Mesenchymal stem cell (in vitro differentiated cells and primary cell): ENCODE measurements at regions not wholly inside any gene's neighbourhood (a gene's known extent, or its start where the extent isn't known, plus 50 kb on each side); places are given as distances from the start of the nearest gene placed in this dataset.

Experiments
- DNase-seq: peaks from one replicate; pipeline ENCODE4 v3.0.0-alpha.2; 2013
- H2AFZ ChIP-seq: one replicate; pipeline ENCODE4 v1.6.1; 2013; ENCODE audit warnings: low read depth, mild to moderate bottlenecking, control low read depth, inconsistent platforms, low read length, moderate library complexity
- H2AK5ac ChIP-seq: 2 replicates; pipeline ENCODE4 v1.6.1; 2013; ENCODE audit warnings: low read length, moderate library complexity, mild to moderate bottlenecking, inconsistent platforms; ENCODE audit not compliant: severe bottlenecking
- H2BK120ac ChIP-seq: one replicate; pipeline ENCODE4 v1.6.1; 2013; ENCODE audit warnings: low read depth, mild to moderate bottlenecking, inconsistent platforms, low read length, moderate library complexity
- H2BK12ac ChIP-seq, 2 experiments: one replicate each; pipeline ENCODE4 v1.6.1; 2013; ENCODE audit warnings: inconsistent platforms in 2 of 2, low read length in 2 of 2, mild to moderate bottlenecking in 2 of 2, moderate library complexity in 2 of 2, control low read depth in 1 of 2
- H2BK15ac ChIP-seq: one replicate; pipeline ENCODE4 v1.6.1; 2013; ENCODE audit warnings: mild to moderate bottlenecking, low read depth, inconsistent platforms; ENCODE audit not compliant: poor library complexity, severe bottlenecking
- H2BK5ac ChIP-seq: 2 replicates; pipeline ENCODE4 v1.6.1; 2013; ENCODE audit warnings: low read depth, mild to moderate bottlenecking, low read length, control low read depth, inconsistent platforms; ENCODE audit not compliant: poor library complexity, severe bottlenecking
- H3K14ac ChIP-seq, 2 experiments: one replicate each; pipeline ENCODE4 v1.6.1; 2013; ENCODE audit warnings: inconsistent platforms in 2 of 2, low read length in 2 of 2, control low read depth in 1 of 2, mild to moderate bottlenecking in 1 of 2, moderate library complexity in 1 of 2
- H3K18ac ChIP-seq, 2 experiments: one replicate each; pipeline ENCODE4 v1.6.1; 2013; ENCODE audit warnings: inconsistent platforms in 2 of 2, low read length in 2 of 2, control low read depth in 1 of 2, low read depth in 1 of 2, mild to moderate bottlenecking in 1 of 2
- H3K23ac ChIP-seq, 2 experiments: one replicate each; pipeline ENCODE4 v1.6.1; 2013; ENCODE audit warnings: inconsistent platforms in 2 of 2, low read length in 2 of 2, mild to moderate bottlenecking in 2 of 2, moderate library complexity in 2 of 2, control low read depth in 1 of 2
- H3K27ac ChIP-seq: 2 replicates; pipeline ENCODE4 v1.5.1; 2013; ENCODE audit warnings: mild to moderate bottlenecking, moderate library complexity, low read length, control low read depth, inconsistent platforms; ENCODE audit not compliant: poor library complexity, severe bottlenecking
- H3K27me3 ChIP-seq, 2 experiments: 2 replicates each; pipeline versions ENCODE4 v1.6.1 to v1.7.0; 2013; ENCODE audit warnings: low read length in 2 of 2, mild to moderate bottlenecking in 2 of 2, moderate library complexity in 2 of 2, control low read depth in 1 of 2, inconsistent platforms in 1 of 2; ENCODE audit not compliant: control insufficient read depth in 1 of 2, insufficient read depth in 1 of 2
- H3K36me3 ChIP-seq, 2 experiments: 2 replicates each; pipeline versions ENCODE4 v1.6.1 to v1.7.0; 2013; ENCODE audit warnings: low read length in 2 of 2, control low read depth in 1 of 2, inconsistent platforms in 1 of 2, low read depth in 1 of 2, mild to moderate bottlenecking in 1 of 2; ENCODE audit not compliant: insufficient read depth in 2 of 2, control insufficient read depth in 1 of 2
- H3K4ac ChIP-seq, 2 experiments: one replicate each; pipeline ENCODE4 v1.6.1; 2013; ENCODE audit warnings: inconsistent platforms in 2 of 2, low read length in 2 of 2, mild to moderate bottlenecking in 2 of 2, moderate library complexity in 2 of 2, control low read depth in 1 of 2, low read depth in 1 of 2
- H3K4me1 ChIP-seq: 2 replicates; pipeline ENCODE4 v1.6.1; 2013; ENCODE audit warnings: low read depth, low read length, control low read depth; ENCODE audit not compliant: control insufficient read depth, insufficient read depth
- H3K4me2 ChIP-seq: 2 replicates; pipeline ENCODE4 v1.6.1; 2013; ENCODE audit warnings: low read length, mild to moderate bottlenecking, inconsistent platforms; ENCODE audit not compliant: poor library complexity, severe bottlenecking
- H3K4me3 ChIP-seq, 2 experiments: 2 replicates each; pipeline versions ENCODE4 v1.5.1 to v1.7.0; 2013; ENCODE audit warnings: low read length in 2 of 2, mild to moderate bottlenecking in 2 of 2, control low read depth in 1 of 2, low read depth in 1 of 2; ENCODE audit not compliant: insufficient read depth in 1 of 2
- H3K79me1 ChIP-seq: replicated peaks from 2 replicates; pipeline ENCODE4 v1.6.1; 2013; ENCODE audit warnings: mild to moderate bottlenecking, control low read depth, low read length, inconsistent platforms; ENCODE audit not compliant: poor library complexity, severe bottlenecking
- H3K9ac ChIP-seq: 2 replicates; pipeline ENCODE4 v1.7.0; 2013; ENCODE audit warnings: mild to moderate bottlenecking, low read length, moderate library complexity
- H3K9me3 ChIP-seq: 2 replicates; pipeline ENCODE4 v1.7.0; 2013; ENCODE audit warnings: mild to moderate bottlenecking, low read length; ENCODE audit not compliant: control insufficient read depth
- H4K8ac ChIP-seq: one replicate; pipeline ENCODE4 v1.6.1; 2013; ENCODE audit warnings: inconsistent platforms, mild to moderate bottlenecking, low read length, moderate library complexity
- H4K91ac ChIP-seq: one replicate; pipeline ENCODE4 v1.6.1; 2013; ENCODE audit warnings: mild to moderate bottlenecking, low read length, inconsistent platforms
- WGBS: methylation state at CpG from one replicate; pipeline ENCODE4 v1.1.7; 2013; ENCODE audit warnings: mixed read lengths; 5-methylcytosine and 5-hydroxymethylcytosine counted together

DNA sequence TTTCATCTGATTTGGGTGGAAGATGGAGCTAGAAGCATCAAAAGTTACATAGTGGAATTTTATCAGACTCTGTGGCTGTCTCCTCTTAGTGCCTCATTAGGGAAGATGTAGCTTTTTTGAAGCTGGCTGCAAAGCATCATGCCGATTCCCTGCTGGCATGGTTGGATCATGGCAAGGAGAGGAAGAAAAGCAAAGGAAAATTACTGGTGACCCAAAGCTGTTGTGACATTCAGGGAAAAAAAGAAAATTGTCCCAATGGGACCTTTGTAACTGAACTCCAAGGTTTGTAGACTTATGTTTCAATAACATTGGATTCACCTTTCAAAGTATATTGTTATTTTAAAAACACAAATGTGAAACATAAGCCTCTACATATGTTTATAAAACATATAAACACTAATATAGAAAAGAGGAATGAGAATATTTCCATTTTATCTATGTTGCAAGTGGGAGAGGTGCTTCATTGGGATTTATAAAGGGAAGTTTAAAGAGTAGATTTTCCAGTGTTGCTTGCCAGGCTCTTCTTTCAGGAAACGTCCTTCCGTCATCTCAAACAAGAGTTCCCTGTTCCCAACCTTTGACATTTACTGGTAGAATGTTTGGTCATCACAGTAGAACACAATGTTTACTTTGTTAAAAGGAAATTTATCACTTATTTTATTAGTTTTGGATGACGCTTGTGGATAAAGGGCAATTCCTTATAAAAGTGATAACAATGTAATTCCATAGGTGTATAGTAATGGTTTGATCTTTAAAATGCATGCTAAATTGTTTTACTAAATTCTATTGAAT is 190.1 kb upstream of the GPRIN3 start:
- no peak overlapping the region for H2BK120ac ChIP-seq
- H3K79me1 ChIP-seq: no peaks in the 10 kb centered on the region
- peak; percentile 15 for DNase-seq
- H3K18ac ChIP-seq: no peak overlapping the region
- no peak overlapping the region for H3K4me3 ChIP-seq
- no peak overlapping the region for H3K4ac ChIP-seq
- H3K27me3 ChIP-seq: no peaks in the 10 kb centered on the region
- H3K9me3 ChIP-seq: no peaks in the 10 kb centered on the region
- H3K4me1 ChIP-seq: peaks cover 3% of the 10 kb centered on the region
- no peak overlapping the region for H2AK5ac ChIP-seq
- H2AFZ ChIP-seq: no peak overlapping the region
- H4K8ac ChIP-seq: no peak overlapping the region
- H2BK15ac ChIP-seq: no peak overlapping the region
- H3K9ac ChIP-seq: no peak overlapping the region
- WGBS: 96% methylated on average over 1 of the region's 4 CpGs
- H3K14ac ChIP-seq: no peak overlapping the region
- no peak overlapping the region for H2BK5ac ChIP-seq
- H3K23ac ChIP-seq: no peak overlapping the region
- no peak overlapping the region for H3K4me2 ChIP-seq
- no peaks in the 10 kb centered on the region for H3K36me3 ChIP-seq
- H3K27ac ChIP-seq: no peak overlapping the region
- H4K91ac ChIP-seq: no peak overlapping the region
- no peak overlapping the region for H2BK12ac ChIP-seq

DNA sequence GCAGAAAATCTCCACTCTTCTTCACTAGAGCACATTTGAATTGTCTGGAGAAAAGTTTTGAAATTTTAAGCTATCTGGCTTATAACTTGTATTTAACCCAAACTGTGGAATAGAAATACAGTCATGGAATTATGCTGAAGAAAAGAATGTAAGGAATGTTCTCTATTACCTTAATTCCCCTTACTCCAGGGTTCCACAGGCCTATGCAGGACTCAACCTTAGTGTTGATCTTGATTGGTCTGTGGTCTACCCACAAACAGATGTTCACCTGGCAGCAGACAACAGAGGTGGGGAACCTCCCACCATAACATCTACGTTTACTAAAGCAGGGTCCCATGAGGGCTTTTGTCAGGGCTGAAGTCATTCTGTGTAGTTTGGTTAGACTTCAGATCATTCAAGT is 189.3 kb upstream of the GPRIN3 start:
- no CpG with 5 or more reads among the region's 1 CpG for WGBS
- H2BK12ac ChIP-seq: peak overlapping the region in 1 of 2 experiments; percentile 86
- no peak overlapping the region for H2BK5ac ChIP-seq
- no peaks in the 10 kb centered on the region for H3K9me3 ChIP-seq
- H3K27ac ChIP-seq: no peak overlapping the region
- no peak overlapping the region for H2BK15ac ChIP-seq
- no peak overlapping the region for H2BK120ac ChIP-seq
- H2AK5ac ChIP-seq: no peak overlapping the region
- no peak overlapping the region for H3K4me3 ChIP-seq
- no peaks in the 10 kb centered on the region for H3K36me3 ChIP-seq
- no peaks in the 10 kb centered on the region for H3K79me1 ChIP-seq
- H4K8ac ChIP-seq: peak overlapping the region; percentile 27
- H3K4me2 ChIP-seq: no peak overlapping the region
- H3K9ac ChIP-seq: no peak overlapping the region
- no peak overlapping the region for H2AFZ ChIP-seq
- no peaks in the 10 kb centered on the region for H3K27me3 ChIP-seq
- peak overlapping the region; percentile 52 for H4K91ac ChIP-seq
- no peak for DNase-seq
- no peak overlapping the region for H3K18ac ChIP-seq
- H3K23ac ChIP-seq: no peak overlapping the region
- H3K4me1 ChIP-seq: peaks cover 3% of the 10 kb centered on the region
- no peak overlapping the region for H3K14ac ChIP-seq
- H3K4ac ChIP-seq: no peak overlapping the region

DNA sequence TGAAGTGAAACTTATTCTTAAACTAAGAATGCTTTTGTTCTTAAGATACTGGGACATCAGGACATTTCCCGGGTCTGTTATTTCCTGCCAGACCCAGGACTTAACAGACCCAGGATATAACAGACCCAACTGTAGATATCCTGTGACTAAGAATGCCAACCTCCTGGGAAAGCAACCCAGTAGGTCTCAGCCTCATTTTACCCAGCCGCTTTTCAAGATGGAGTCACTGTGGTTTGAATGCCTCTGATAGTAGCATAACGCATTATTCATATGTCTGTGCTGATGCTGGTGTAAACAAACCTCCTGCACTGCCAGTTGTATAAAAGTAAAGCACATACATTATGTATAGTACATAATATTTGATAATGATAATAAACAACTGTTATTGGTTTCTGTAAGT is 185.8 kb upstream of the GPRIN3 start:
- Histone ChIP-seq H2AFZ (no peak overlapping the region), H2AK5ac (no peak overlapping the region), H2BK15ac (no peak overlapping the region), H2BK12ac (peak overlapping the region in 1 of 2 experiments; percentile 68), H3K79me1 (no peaks in the 10 kb centered on the region), H3K9ac (no peak overlapping the region), H3K9me3 (no peaks in the 10 kb centered on the region), H4K8ac (peak overlapping the region; percentile 82), H3K23ac (no peak overlapping the region), H3K4me3 (no peak overlapping the region), H3K4ac (no peak overlapping the region), H2BK5ac (no peak overlapping the region), H3K27me3 (no peaks in the 10 kb centered on the region), H3K36me3 (no peaks in the 10 kb centered on the region), H3K27ac (no peak overlapping the region), H4K91ac (peak overlapping the region; percentile 39), H2BK120ac (peak overlapping the region; percentile 49), H3K4me2 (no peak overlapping the region), H3K18ac (no peak overlapping the region), H3K4me1 (peaks cover 3% of the 10 kb centered on the region), H3K14ac (no peak overlapping the region)
- 89% methylated on average over 1 of the region's 3 CpGs for WGBS
- DNase-seq: no peak

DNA sequence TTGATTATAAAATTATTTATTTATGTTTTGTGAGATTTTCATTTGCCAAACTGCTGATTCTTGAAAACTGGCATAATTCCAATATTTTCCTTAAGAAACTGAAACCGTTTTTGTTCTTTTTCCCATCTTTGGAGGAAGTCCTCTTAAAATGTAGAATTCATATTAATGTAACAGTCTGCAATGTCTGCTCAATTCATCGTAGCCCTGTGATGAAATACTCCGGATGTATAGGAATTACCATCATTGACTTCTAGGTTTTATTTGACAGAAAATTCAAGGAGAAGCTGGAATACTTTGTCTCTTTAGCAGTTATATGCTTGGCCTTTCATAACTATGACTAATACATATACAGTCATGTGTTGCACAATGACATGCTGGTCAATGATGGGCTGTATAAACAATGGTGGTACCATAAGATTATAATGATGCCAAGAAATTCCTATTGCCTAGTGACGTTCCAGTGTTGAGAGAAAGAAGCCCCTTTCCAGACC is 185.0 kb upstream of the GPRIN3 start:
- H4K8ac ChIP-seq: no peak overlapping the region
- peak; percentile 89 for DNase-seq
- no peak overlapping the region for H2BK5ac ChIP-seq
- no peak overlapping the region for H3K4ac ChIP-seq
- no peak overlapping the region for H2AK5ac ChIP-seq
- H3K4me3 ChIP-seq: peak overlapping the region in 1 of 2 experiments; percentile 51
- no peak overlapping the region for H3K27ac ChIP-seq
- peak overlapping the region; percentile 63 for H3K9ac ChIP-seq
- H2BK15ac ChIP-seq: no peak overlapping the region
- WGBS: 19% methylated on average over 1 of the region's 4 CpGs
- no peak overlapping the region for H3K14ac ChIP-seq
- no peak overlapping the region for H2BK120ac ChIP-seq
- peaks cover 3% of the 10 kb centered on the region for H3K4me1 ChIP-seq
- H3K23ac ChIP-seq: no peak overlapping the region
- H3K27me3 ChIP-seq: no peaks in the 10 kb centered on the region
- no peak overlapping the region for H2BK12ac ChIP-seq
- H3K18ac ChIP-seq: peak overlapping the region in 1 of 2 experiments; percentile 43
- H2AFZ ChIP-seq: no peak overlapping the region
- no peak overlapping the region for H4K91ac ChIP-seq
- H3K9me3 ChIP-seq: no peaks in the 10 kb centered on the region
- H3K36me3 ChIP-seq: no peaks in the 10 kb centered on the region
- H3K4me2 ChIP-seq: no peak overlapping the region
- H3K79me1 ChIP-seq: no peaks in the 10 kb centered on the region
